ENCODE measurements at regions not wholly inside any gene's neighbourhood (a gene's known extent, or its start where the extent isn't known, plus 50 kb on each side); places are given as distances from the start of the nearest gene placed in this dataset.

GRCh38 chr1:65679773-65680172 lies 112.9 kb upstream of the PDE4B start:
- H3K27ac ChIP-seq (ENCODE audit: low read depth): no peak overlapping the region
- no peaks in the 10 kb centered on the region for H4K20me1 ChIP-seq (replicated peaks; ENCODE audit: insufficient read depth)
- no peaks in the 10 kb centered on the region for H3K79me2 ChIP-seq (replicated peaks; ENCODE audit: insufficient read depth)
- Mint-ChIP-seq H3K27me3 (ENCODE audit: insufficient read depth, low read depth, poor library complexity) (no peaks in the 10 kb centered on the region), H3K9me3 (peaks cover 3% of the 10 kb centered on the region; the same call in 2 of the 3 replicates), H3K36me3 (ENCODE audit: low read depth) (no peaks in the 10 kb centered on the region), H3K4me1 (no peaks in the 10 kb centered on the region), H3K27ac (no peak overlapping the region), H3K4me3 (no peak overlapping the region)
- H3K27me3 ChIP-seq (ENCODE audit: insufficient read depth): no peaks in the 10 kb centered on the region
- no peaks in the 10 kb centered on the region for H3K36me3 ChIP-seq (ENCODE audit: insufficient read depth)
- H3K9me2 ChIP-seq (ENCODE audit: insufficient read depth): no peaks in the 10 kb centered on the region
- no peak for TF ChIP-seq STAT1 (IDR thresholded peaks at IDR 0.05; ENCODE audit: unreplicated experiment)
- TF ChIP-seq JUNB (IDR thresholded peaks at IDR 0.05; ENCODE audit: unreplicated experiment): no peak
- TF ChIP-seq, protein P1, sequence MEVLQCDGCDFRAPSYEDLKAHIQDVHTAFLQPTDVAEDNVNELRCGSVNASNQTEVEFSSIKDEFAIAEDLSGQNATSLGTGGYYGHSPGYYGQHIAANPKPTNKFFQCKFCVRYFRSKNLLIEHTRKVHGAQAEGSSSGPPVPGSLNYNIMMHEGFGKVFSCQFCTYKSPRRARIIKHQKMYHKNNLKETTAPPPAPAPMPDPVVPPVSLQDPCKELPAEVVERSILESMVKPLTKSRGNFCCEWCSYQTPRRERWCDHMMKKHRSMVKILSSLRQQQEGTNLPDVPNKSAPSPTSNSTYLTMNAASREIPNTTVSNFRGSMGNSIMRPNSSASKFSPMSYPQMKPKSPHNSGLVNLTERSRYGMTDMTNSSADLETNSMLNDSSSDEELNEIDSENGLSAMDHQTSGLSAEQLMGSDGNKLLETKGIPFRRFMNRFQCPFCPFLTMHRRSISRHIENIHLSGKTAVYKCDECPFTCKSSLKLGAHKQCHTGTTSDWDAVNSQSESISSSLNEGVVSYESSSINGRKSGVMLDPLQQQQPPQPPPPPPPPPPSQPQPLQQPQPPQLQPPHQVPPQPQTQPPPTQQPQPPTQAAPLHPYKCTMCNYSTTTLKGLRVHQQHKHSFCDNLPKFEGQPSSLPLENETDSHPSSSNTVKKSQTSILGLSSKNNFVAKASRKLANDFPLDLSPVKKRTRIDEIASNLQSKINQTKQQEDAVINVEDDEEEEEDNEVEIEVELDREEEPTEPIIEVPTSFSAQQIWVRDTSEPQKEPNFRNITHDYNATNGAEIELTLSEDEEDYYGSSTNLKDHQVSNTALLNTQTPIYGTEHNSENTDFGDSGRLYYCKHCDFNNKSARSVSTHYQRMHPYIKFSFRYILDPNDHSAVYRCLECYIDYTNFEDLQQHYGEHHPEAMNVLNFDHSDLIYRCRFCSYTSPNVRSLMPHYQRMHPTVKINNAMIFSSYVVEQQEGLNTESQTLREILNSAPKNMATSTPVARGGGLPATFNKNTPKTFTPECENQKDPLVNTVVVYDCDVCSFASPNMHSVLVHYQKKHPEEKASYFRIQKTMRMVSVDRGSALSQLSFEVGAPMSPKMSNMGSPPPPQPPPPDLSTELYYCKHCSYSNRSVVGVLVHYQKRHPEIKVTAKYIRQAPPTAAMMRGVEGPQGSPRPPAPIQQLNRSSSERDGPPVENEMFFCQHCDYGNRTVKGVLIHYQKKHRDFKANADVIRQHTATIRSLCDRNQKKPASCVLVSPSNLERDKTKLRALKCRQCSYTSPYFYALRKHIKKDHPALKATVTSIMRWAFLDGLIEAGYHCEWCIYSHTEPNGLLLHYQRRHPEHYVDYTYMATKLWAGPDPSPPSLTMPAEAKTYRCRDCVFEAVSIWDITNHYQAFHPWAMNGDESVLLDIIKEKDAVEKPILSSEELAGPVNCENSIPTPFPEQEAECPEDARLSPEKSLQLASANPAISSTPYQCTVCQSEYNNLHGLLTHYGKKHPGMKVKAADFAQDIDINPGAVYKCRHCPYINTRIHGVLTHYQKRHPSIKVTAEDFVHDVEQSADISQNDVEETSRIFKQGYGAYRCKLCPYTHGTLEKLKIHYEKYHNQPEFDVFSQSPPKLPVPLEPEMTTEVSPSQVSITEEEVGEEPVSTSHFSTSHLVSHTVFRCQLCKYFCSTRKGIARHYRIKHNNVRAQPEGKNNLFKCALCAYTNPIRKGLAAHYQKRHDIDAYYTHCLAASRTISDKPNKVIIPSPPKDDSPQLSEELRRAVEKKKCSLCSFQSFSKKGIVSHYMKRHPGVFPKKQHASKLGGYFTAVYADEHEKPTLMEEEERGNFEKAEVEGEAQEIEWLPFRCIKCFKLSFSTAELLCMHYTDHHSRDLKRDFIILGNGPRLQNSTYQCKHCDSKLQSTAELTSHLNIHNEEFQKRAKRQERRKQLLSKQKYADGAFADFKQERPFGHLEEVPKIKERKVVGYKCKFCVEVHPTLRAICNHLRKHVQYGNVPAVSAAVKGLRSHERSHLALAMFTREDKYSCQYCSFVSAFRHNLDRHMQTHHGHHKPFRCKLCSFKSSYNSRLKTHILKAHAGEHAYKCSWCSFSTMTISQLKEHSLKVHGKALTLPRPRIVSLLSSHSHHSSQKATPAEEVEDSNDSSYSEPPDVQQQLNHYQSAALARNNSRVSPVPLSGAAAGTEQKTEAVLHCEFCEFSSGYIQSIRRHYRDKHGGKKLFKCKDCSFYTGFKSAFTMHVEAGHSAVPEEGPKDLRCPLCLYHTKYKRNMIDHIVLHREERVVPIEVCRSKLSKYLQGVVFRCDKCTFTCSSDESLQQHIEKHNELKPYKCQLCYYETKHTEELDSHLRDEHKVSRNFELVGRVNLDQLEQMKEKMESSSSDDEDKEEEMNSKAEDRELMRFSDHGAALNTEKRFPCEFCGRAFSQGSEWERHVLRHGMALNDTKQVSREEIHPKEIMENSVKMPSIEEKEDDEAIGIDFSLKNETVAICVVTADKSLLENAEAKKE (CRISPR knock-in tag; IDR thresholded peaks at IDR 0.05): no peak
- no peak for TF ChIP-seq ZNF114 (CRISPR knock-in tag; IDR thresholded peaks at IDR 0.05)
- TF ChIP-seq, protein P2, sequence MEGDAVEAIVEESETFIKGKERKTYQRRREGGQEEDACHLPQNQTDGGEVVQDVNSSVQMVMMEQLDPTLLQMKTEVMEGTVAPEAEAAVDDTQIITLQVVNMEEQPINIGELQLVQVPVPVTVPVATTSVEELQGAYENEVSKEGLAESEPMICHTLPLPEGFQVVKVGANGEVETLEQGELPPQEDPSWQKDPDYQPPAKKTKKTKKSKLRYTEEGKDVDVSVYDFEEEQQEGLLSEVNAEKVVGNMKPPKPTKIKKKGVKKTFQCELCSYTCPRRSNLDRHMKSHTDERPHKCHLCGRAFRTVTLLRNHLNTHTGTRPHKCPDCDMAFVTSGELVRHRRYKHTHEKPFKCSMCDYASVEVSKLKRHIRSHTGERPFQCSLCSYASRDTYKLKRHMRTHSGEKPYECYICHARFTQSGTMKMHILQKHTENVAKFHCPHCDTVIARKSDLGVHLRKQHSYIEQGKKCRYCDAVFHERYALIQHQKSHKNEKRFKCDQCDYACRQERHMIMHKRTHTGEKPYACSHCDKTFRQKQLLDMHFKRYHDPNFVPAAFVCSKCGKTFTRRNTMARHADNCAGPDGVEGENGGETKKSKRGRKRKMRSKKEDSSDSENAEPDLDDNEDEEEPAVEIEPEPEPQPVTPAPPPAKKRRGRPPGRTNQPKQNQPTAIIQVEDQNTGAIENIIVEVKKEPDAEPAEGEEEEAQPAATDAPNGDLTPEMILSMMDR (conservative IDR thresholded peaks at IDR 0.05; ENCODE audit: low read depth in 2 of 2): no peak
- TF ChIP-seq EZH2 (IDR thresholded peaks at IDR 0.05; ENCODE audit: low read depth, unreplicated experiment): no peak
- TF ChIP-seq REST (IDR thresholded peaks at IDR 0.05; ENCODE audit: unreplicated experiment): no peak
- TF ChIP-seq NANOG (IDR thresholded peaks at IDR 0.05; ENCODE audit: borderline replicate concordance): no peak
- no peak for TF ChIP-seq ZNF331 (CRISPR knock-in tag; IDR thresholded peaks at IDR 0.05; ENCODE audit: low read depth)
- TF ChIP-seq, protein P3, sequence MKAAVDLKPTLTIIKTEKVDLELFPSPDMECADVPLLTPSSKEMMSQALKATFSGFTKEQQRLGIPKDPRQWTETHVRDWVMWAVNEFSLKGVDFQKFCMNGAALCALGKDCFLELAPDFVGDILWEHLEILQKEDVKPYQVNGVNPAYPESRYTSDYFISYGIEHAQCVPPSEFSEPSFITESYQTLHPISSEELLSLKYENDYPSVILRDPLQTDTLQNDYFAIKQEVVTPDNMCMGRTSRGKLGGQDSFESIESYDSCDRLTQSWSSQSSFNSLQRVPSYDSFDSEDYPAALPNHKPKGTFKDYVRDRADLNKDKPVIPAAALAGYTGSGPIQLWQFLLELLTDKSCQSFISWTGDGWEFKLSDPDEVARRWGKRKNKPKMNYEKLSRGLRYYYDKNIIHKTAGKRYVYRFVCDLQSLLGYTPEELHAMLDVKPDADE (IDR thresholded peaks at IDR 0.05): no peak
- TF ChIP-seq CREB1 (CRISPR knock-in tag; IDR thresholded peaks at IDR 0.05; ENCODE audit: low read depth): no peak
- TF ChIP-seq EZH2phosphoT487 (IDR thresholded peaks at IDR 0.05; ENCODE audit: unreplicated experiment): no peak
- no peak for TF ChIP-seq POLR2AphosphoS5 (IDR thresholded peaks at IDR 0.05; ENCODE audit: low read depth)
- H3F3A ChIP-seq (replicated peaks; ENCODE audit: low read depth): no peaks in the 10 kb centered on the region
- ATAC-seq (no peak), DNase-seq (ENCODE audit: low spot score) (no peak)
- no peak overlapping the region for H3K4me2 ChIP-seq
- H2AFZ ChIP-seq: no peak overlapping the region
- H3K4me3 ChIP-seq: no peak overlapping the region
- H3K4me1 ChIP-seq (ENCODE audit: insufficient read depth): no peaks in the 10 kb centered on the region
